Trophoblast cell (in vitro differentiated cells and primary cell): ENCODE measurements at regions not wholly inside any gene's neighbourhood (a gene's known extent, or its start where the extent isn't known, plus 50 kb on each side); places are given as distances from the start of the nearest gene placed in this dataset.
"Not testable (repeated sequence)": the region's sequence is repeated elsewhere in the genome, so short reads cannot be mapped to it uniquely, and the experiment has no call there.

Experiments used
- DNase-seq, 2 donors: peaks; one replicate each; pipeline ENCODE4 v3.0.0-alpha.2; 2016
- H2AFZ ChIP-seq: 2 replicates; pipeline ENCODE4 v1.6.1; 2013; ENCODE audit warnings: low read length, moderate library complexity, mild to moderate bottlenecking; ENCODE audit not compliant: insufficient read depth, poor library complexity
- H2AK5ac ChIP-seq: 2 replicates; pipeline ENCODE4 v1.6.1; 2013; ENCODE audit warnings: mild to moderate bottlenecking, low read length
- H2BK120ac ChIP-seq: 2 replicates; pipeline ENCODE4 v1.6.1; 2013; ENCODE audit warnings: low read length, mild to moderate bottlenecking, moderate library complexity; ENCODE audit not compliant: insufficient read depth, poor library complexity
- H2BK12ac ChIP-seq: 2 replicates; pipeline ENCODE4 v1.6.1; 2013; ENCODE audit warnings: mild to moderate bottlenecking, low read length, moderate library complexity
- H2BK5ac ChIP-seq: 2 replicates; pipeline ENCODE4 v1.6.1; 2013; ENCODE audit warnings: low read length, low read depth, moderate library complexity, mild to moderate bottlenecking; ENCODE audit not compliant: poor library complexity
- H3K14ac ChIP-seq: 2 replicates; pipeline ENCODE4 v1.6.1; 2013; ENCODE audit warnings: mild to moderate bottlenecking, low read length
- H3K18ac ChIP-seq: 2 replicates; pipeline ENCODE4 v1.6.1; 2013; ENCODE audit warnings: mild to moderate bottlenecking, low read length
- H3K23ac ChIP-seq: 2 replicates; pipeline ENCODE4 v1.6.1; 2013; ENCODE audit warnings: low read length
- H3K27ac ChIP-seq: 2 replicates; pipeline ENCODE4 v1.5.1; 2013; ENCODE audit warnings: low read depth, mild to moderate bottlenecking, inconsistent platforms, low read length, moderate library complexity
- H3K27me3 ChIP-seq: 2 replicates; pipeline ENCODE4 v1.6.1; 2013; ENCODE audit warnings: inconsistent platforms, mild to moderate bottlenecking, low read length, moderate library complexity; ENCODE audit not compliant: insufficient read depth
- H3K36me3 ChIP-seq, 2 experiments: 1 replicate in 1 of 2; 2 replicates in 1 of 2; pipeline ENCODE4 v1.6.1; 2013; ENCODE audit warnings: low read length in 2 of 2, mild to moderate bottlenecking in 2 of 2, moderate library complexity in 1 of 2; ENCODE audit not compliant: insufficient read depth in 2 of 2, control insufficient read depth in 1 of 2
- H3K4ac ChIP-seq: 2 replicates; pipeline ENCODE4 v1.6.1; 2013; ENCODE audit warnings: low read depth, mild to moderate bottlenecking, low read length, moderate library complexity
- H3K4me1 ChIP-seq, 2 experiments: 1 replicate in 1 of 2; 2 replicates in 1 of 2; pipeline ENCODE4 v1.6.1; 2013; ENCODE audit warnings: low read length in 2 of 2, mild to moderate bottlenecking in 2 of 2, moderate library complexity in 1 of 2; ENCODE audit not compliant: insufficient read depth in 2 of 2, control insufficient read depth in 1 of 2
- H3K4me2 ChIP-seq: 2 replicates; pipeline ENCODE4 v1.6.1; 2013; ENCODE audit warnings: inconsistent platforms, mild to moderate bottlenecking, low read length, moderate library complexity
- H3K4me3 ChIP-seq: 2 replicates; pipeline ENCODE4 v1.5.1; 2013; ENCODE audit warnings: mild to moderate bottlenecking, low read depth, low read length, inconsistent platforms
- H3K79me1 ChIP-seq: one replicate; pipeline ENCODE4 v1.6.1; 2013; ENCODE audit warnings: low read length
- H3K79me2 ChIP-seq: 2 replicates; pipeline ENCODE4 v1.6.1; 2013; ENCODE audit warnings: low read length, mild to moderate bottlenecking; ENCODE audit not compliant: control insufficient read depth, insufficient read depth, poor library complexity
- H3K9ac ChIP-seq: 2 replicates; pipeline ENCODE4 v1.6.1; 2013; ENCODE audit warnings: mild to moderate bottlenecking, low read length
- H3K9me3 ChIP-seq: 2 replicates; pipeline ENCODE4 v1.6.1; 2013; ENCODE audit warnings: low read depth, mild to moderate bottlenecking, control low read depth, inconsistent platforms, low read length; ENCODE audit not compliant: insufficient read depth
- H4K12ac ChIP-seq: 2 replicates; pipeline ENCODE4 v1.6.1; 2013; ENCODE audit warnings: low read depth, mild to moderate bottlenecking, low read length, moderate library complexity
- H4K8ac ChIP-seq: 2 replicates; pipeline ENCODE4 v1.6.1; 2013; ENCODE audit warnings: low read depth, mild to moderate bottlenecking, low read length, moderate library complexity
- H4K91ac ChIP-seq: one replicate; pipeline ENCODE4 v1.6.1; 2013; ENCODE audit warnings: low read depth, mild to moderate bottlenecking, low read length, moderate library complexity
- WGBS: extraction: QIAGEN DNeasy Blood & Tissue Kit; methylation state at CpG from one replicate; pipeline ENCODE4 v1.1.7; 2013; ENCODE audit warnings: missing lambda C conversion rate; ENCODE audit not compliant: insufficient read length, insufficient coverage; ENCODE audit errors: extremely low coverage; 5-methylcytosine and 5-hydroxymethylcytosine counted together

GRCh38 chr7:69430384-69431021 lies 167.8 kb upstream of the AUTS2 start:
- no peak overlapping the region for H3K23ac ChIP-seq
- no peak overlapping the region for H3K14ac ChIP-seq
- H2BK120ac ChIP-seq, result no peak overlapping the region
- no peak overlapping the region for H3K4me2 ChIP-seq
- no peaks in the 10 kb centered on the region for H3K36me3 ChIP-seq
- no peak overlapping the region for H3K27ac ChIP-seq
- no peak overlapping the region for H2BK12ac ChIP-seq
- no peak overlapping the region for H4K91ac ChIP-seq
- no peaks in the 10 kb centered on the region for H3K79me1 ChIP-seq
- no peak overlapping the region for H3K18ac ChIP-seq
- H4K12ac ChIP-seq, result no peak overlapping the region
- no peak overlapping the region for H2BK5ac ChIP-seq
- H3K4ac ChIP-seq, result no peak overlapping the region
- no peak for DNase-seq
- H2AFZ ChIP-seq, result no peak overlapping the region
- no peaks in the 10 kb centered on the region for H3K4me1 ChIP-seq
- H3K27me3 ChIP-seq, result no peaks in the 10 kb centered on the region
- no CpG with 5 or more reads among the region's 16 CpGs for WGBS
- no peaks in the 10 kb centered on the region for H3K9me3 ChIP-seq
- H4K8ac ChIP-seq, result no peak overlapping the region
- H2AK5ac ChIP-seq, result no peak overlapping the region
- H3K79me2 ChIP-seq, result no peaks in the 10 kb centered on the region
- no peak overlapping the region for H3K9ac ChIP-seq
- H3K4me3 ChIP-seq, result no peak overlapping the region

- Histone ChIP-seq H2BK5ac (no peak overlapping the region), H4K12ac (no peak overlapping the region), H3K27ac (no peak overlapping the region), H2AFZ (no peak overlapping the region), H3K4me2 (no peak overlapping the region), H2AK5ac (no peak overlapping the region), H3K79me1 (no peaks in the 10 kb centered on the region), H3K23ac (no peak overlapping the region), H3K79me2 (no peaks in the 10 kb centered on the region), H3K9me3 (no peaks in the 10 kb centered on the region), H4K91ac (no peak overlapping the region), H2BK12ac (no peak overlapping the region), H3K4me3 (no peak overlapping the region), H2BK120ac (no peak overlapping the region), H3K9ac (no peak overlapping the region), H3K4ac (no peak overlapping the region), H3K18ac (no peak overlapping the region), H3K14ac (no peak overlapping the region), H3K27me3 (no peaks in the 10 kb centered on the region), H4K8ac (no peak overlapping the region), H3K36me3 (no peaks in the 10 kb centered on the region), H3K4me1 (no peaks in the 10 kb centered on the region)
- no CpG with 5 or more reads among the region's 4 CpGs for WGBS
- no peak for DNase-seq
These were observed 166.6 kb upstream of the AUTS2 start for GRCh38 chr7:69431626-69432025.

GRCh38 chr7:69432276-69432675 lies 166.0 kb upstream of the AUTS2 start:
- H3K18ac ChIP-seq, H3K4ac ChIP-seq, H3K27ac ChIP-seq, H3K79me1 ChIP-seq, DNase-seq, H3K4me3 ChIP-seq, H2AK5ac ChIP-seq, H3K36me3 ChIP-seq, H4K8ac ChIP-seq, H3K9me3 ChIP-seq, H3K4me1 ChIP-seq, H3K14ac ChIP-seq, H4K91ac ChIP-seq, H3K79me2 ChIP-seq, H2BK120ac ChIP-seq, H3K4me2 ChIP-seq, H3K9ac ChIP-seq, H4K12ac ChIP-seq, H2BK5ac ChIP-seq, H3K27me3 ChIP-seq, H2AFZ ChIP-seq, H3K23ac ChIP-seq, H2BK12ac ChIP-seq: not testable (repeated sequence)
- no CpG with 5 or more reads among the region's 5 CpGs for WGBS

- Histone ChIP-seq H3K4me3 (no peak overlapping the region), H4K8ac (no peak overlapping the region), H2BK12ac (no peak overlapping the region), H3K79me1 (no peaks in the 10 kb centered on the region), H3K36me3 (no peaks in the 10 kb centered on the region), H3K4ac (no peak overlapping the region), H3K4me1 (peaks cover 0 to 2% of the 10 kb centered on the region in 2 experiments), H3K27me3 (no peaks in the 10 kb centered on the region), H2BK120ac (no peak overlapping the region), H3K9me3 (no peaks in the 10 kb centered on the region), H3K14ac (no peak overlapping the region), H3K27ac (no peak overlapping the region), H3K23ac (no peak overlapping the region), H2AK5ac (no peak overlapping the region), H3K9ac (no peak overlapping the region), H3K4me2 (no peak overlapping the region), H2BK5ac (no peak overlapping the region), H2AFZ (no peak overlapping the region), H3K79me2 (no peaks in the 10 kb centered on the region), H4K91ac (no peak overlapping the region), H4K12ac (no peak overlapping the region), H3K18ac (no peak overlapping the region)
- no peak for DNase-seq
- no CpG with 5 or more reads among the region's 1 CpG for WGBS
These were observed 165.2 kb upstream of the AUTS2 start for GRCh38 chr7:69433081-69433480.
